Right lobe of liver (tissue), 6 donors: ENCODE measurements at regions not wholly inside any gene's neighbourhood (a gene's known extent, or its start where the extent isn't known, plus 50 kb on each side); places are given as distances from the start of the nearest gene placed in this dataset.

Source experiments
- ATAC-seq, 4 donors: fragments of 200-7000 bp; cut with Tn5 transposase; one replicate each; pipeline ENCODE4 v1.9.1; 2020; ENCODE audit warnings: mild to moderate bottlenecking in 4 of 4, moderate library complexity in 4 of 4
- DNase-seq, 3 donors: peaks; one replicate each; pipeline ENCODE4 v3.0.0-alpha.2; 2020
- H3K27ac ChIP-seq, 3 donors: fragments of 200-600 bp; one replicate each; pipeline ENCODE4 v1.8.0; 2022
- H3K27me3 ChIP-seq, 2 donors: fragments of 200-600 bp; one replicate each; pipeline ENCODE4 v1.8.0; 2022
- H3K36me3 ChIP-seq, 4 donors: fragments of 200-600 bp; sonication (generic) in 1 of 4; one replicate each; pipeline versions ENCODE4 v1.5.1 to v1.8.0; 2017 to 2022; ENCODE audit warnings: control low read depth in 1 of 4
- H3K4me1 ChIP-seq, 4 donors: fragments of 200-600 bp; sonication (generic) in 1 of 4; one replicate each; pipeline versions ENCODE4 v1.5.1 to v1.8.0; 2017 to 2022; ENCODE audit warnings: control low read depth in 1 of 4
- H3K4me3 ChIP-seq, 3 donors: fragments of 200-600 bp; one replicate each; pipeline ENCODE4 v1.8.0; 2022
- H3K9me3 ChIP-seq, 4 donors: fragments of 200-600 bp; sonication (generic) in 1 of 4; one replicate each; pipeline versions ENCODE4 v1.5.1 to v1.8.0; 2017 to 2022; ENCODE audit warnings: control low read depth in 1 of 4
- POLR2A ChIP-seq: fragments of 450-650 bp; IDR thresholded peaks from one replicate; pipeline ENCODE4 v1.6.1; 2017; ENCODE audit warnings: antibody characterized with exemption, mild to moderate bottlenecking
- WGBS: methylation state at CpG from one replicate; pipeline ENCODE4 v1.1.6; 2018; ENCODE audit warnings: low coverage, low lambda C conversion rate; ENCODE audit not compliant: insufficient coverage; ENCODE audit errors: missing lambda C conversion rate; 5-methylcytosine and 5-hydroxymethylcytosine counted together
- intact Hi-C, 2 donors: fragments of 100-400 bp; cut with DNase I; formaldehyde crosslinking; loops; one replicate each; pipeline versions ENCODE4 v1.11.2 to v1.14.1; 2022
- TF ChIP-seq, protein P1 (sequence below), 4 donors: fragments of 200-600 bp in 3 of 4; fragments of 450-650 bp in 1 of 4; IDR thresholded peaks; one replicate each; pipeline versions ENCODE4 v1.5.1 to v1.8.0; 2016 to 2022; ENCODE audit warnings: antibody characterized with exemption in 4 of 4, mild to moderate bottlenecking in 2 of 4
- donor health status: DM: no; HTN: yes; CAD: no.
- donor health status: DM: no; HTN: no; CAD: no.
- donor health status: DM: no; HTN: no; CAD: no.
- donor health status: DM: no; HTN: yes; CAD: no.
- donor health status: DM: no; HTN: yes; CAD: no.

- Histone ChIP-seq H3K36me3 (no peaks in the 10 kb centered on the region), H3K9me3 (no peaks in the 10 kb centered on the region), H3K4me3 (no peak overlapping the region), H3K27me3 (no peaks in the 10 kb centered on the region), H3K4me1 (no peaks in the 10 kb centered on the region), H3K27ac (no peak overlapping the region)
- DNase-seq (no peak), ATAC-seq (no peak)
- 65% methylated on average over 2 of the region's 2 CpGs for WGBS
- intact Hi-C loops, result no loop called here
- TF ChIP-seq, protein P1, sequence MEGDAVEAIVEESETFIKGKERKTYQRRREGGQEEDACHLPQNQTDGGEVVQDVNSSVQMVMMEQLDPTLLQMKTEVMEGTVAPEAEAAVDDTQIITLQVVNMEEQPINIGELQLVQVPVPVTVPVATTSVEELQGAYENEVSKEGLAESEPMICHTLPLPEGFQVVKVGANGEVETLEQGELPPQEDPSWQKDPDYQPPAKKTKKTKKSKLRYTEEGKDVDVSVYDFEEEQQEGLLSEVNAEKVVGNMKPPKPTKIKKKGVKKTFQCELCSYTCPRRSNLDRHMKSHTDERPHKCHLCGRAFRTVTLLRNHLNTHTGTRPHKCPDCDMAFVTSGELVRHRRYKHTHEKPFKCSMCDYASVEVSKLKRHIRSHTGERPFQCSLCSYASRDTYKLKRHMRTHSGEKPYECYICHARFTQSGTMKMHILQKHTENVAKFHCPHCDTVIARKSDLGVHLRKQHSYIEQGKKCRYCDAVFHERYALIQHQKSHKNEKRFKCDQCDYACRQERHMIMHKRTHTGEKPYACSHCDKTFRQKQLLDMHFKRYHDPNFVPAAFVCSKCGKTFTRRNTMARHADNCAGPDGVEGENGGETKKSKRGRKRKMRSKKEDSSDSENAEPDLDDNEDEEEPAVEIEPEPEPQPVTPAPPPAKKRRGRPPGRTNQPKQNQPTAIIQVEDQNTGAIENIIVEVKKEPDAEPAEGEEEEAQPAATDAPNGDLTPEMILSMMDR (IDR thresholded peaks at IDR 0.05), result no peak
- TF ChIP-seq POLR2A, result no peak
Measured at GRCh38 chr5:118253225-118254061, 734.9 kb downstream of the DTWD2 start.

GRCh38 chr5:118249386-118249785 is 739.0 kb downstream of the DTWD2 start:
- intact Hi-C loops, result no loop called here
- H3K27ac ChIP-seq, result no peak overlapping the region
- H3K36me3 ChIP-seq, result no peaks in the 10 kb centered on the region
- DNase-seq, result no peak
- WGBS, result 47% methylated on average over 2 of the region's 2 CpGs
- no peaks in the 10 kb centered on the region for H3K27me3 ChIP-seq
- no peak for TF ChIP-seq POLR2A
- TF ChIP-seq, protein P1 (IDR thresholded peaks at IDR 0.05), result no peak
- no peak for ATAC-seq
- H3K4me3 ChIP-seq, result no peak overlapping the region
- no peaks in the 10 kb centered on the region for H3K4me1 ChIP-seq
- no peaks in the 10 kb centered on the region for H3K9me3 ChIP-seq

DNA sequence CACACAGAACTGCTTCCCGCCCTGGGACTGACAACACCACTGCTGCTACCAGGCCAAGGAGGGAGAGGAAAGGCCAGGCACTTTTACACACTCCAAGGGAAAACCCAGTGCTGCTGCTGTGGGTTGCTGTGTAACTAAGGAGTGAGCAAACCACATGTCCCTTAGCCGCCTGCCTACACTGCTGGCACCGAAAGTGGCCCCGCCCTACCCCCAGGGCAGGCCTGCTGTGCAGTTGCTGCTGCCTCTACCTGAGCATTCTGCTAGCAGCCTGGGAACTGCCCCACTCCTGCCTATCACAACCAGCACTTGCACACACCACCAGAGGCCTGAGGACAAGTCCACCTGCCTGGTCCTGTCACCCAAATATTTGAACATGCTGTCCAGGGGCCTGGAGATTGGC is 740.9 kb downstream of the DTWD2 start:
- no peak for TF ChIP-seq POLR2A
- TF ChIP-seq, protein P1 (IDR thresholded peaks at IDR 0.05), result no peak
- Histone ChIP-seq H3K4me1 (no peaks in the 10 kb centered on the region), H3K27ac (no peak overlapping the region), H3K36me3 (no peaks in the 10 kb centered on the region), H3K4me3 (no peak overlapping the region), H3K9me3 (no peaks in the 10 kb centered on the region), H3K27me3 (no peaks in the 10 kb centered on the region)
- WGBS, result no CpG with 5 or more reads among the region's 4 CpGs
- intact Hi-C loops, result no loop called here
- no peak for DNase-seq
- peak in 1 of 4 donors; percentile 13 for ATAC-seq

DNA sequence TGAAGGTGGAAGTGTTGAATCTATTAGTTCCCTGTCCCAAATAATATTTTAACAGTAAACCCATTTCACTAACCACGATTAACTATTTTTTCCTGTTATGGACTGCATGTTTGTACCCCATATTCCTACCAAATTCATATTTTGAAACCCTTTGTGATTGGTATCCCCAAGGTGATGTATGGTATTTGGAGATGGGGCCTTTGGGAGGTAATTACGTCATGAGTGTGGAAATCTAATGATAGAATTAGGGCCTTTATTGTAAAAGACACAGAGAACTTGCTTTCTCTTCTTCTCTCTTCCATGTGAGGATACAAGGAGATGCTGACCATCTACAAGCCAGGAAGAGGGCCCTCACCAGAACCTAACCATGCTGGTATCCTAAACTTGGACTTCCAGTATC is 744.7 kb downstream of the DTWD2 start:
- WGBS, result 17% methylated on average over 2 of the region's 2 CpGs
- H3K27me3 ChIP-seq, result no peaks in the 10 kb centered on the region
- H3K9me3 ChIP-seq, result no peaks in the 10 kb centered on the region
- TF ChIP-seq, protein P1 (IDR thresholded peaks at IDR 0.05), result no peak
- TF ChIP-seq POLR2A, result no peak
- H3K4me3 ChIP-seq, result no peak overlapping the region
- no peaks in the 10 kb centered on the region for H3K4me1 ChIP-seq
- ATAC-seq (no peak), DNase-seq (no peak)
- intact Hi-C loops, result no loop called here
- no peaks in the 10 kb centered on the region for H3K36me3 ChIP-seq
- H3K27ac ChIP-seq, result no peak overlapping the region
